Tibial artery (tissue), 4 donors: ENCODE measurements at regions not wholly inside any gene's neighbourhood (a gene's known extent, or its start where the extent isn't known, plus 50 kb on each side); places are given as distances from the start of the nearest gene placed in this dataset.

Experiments
- DNase-seq, 2 donors: peaks; one replicate each; pipeline ENCODE4 v3.0.0-alpha.2; 2019
- H3K27ac ChIP-seq, 2 donors: fragments of 200-600 bp; sonication (generic) in 1 of 2; 1 replicate in 1 of 2; 2 replicates in 1 of 2; pipeline ENCODE4 v1.5.1; 2018 to 2019; ENCODE audit warnings: mild to moderate bottlenecking in 1 of 2
- H3K27me3 ChIP-seq, 2 donors: fragments of 200-600 bp; sonication (generic) in 1 of 2; one replicate each; pipeline versions ENCODE4 v1.5.1 to v1.6.0; 2016 to 2019
- H3K36me3 ChIP-seq, 3 donors: fragments of 200-600 bp; sonication (generic) in 2 of 3; one replicate each; pipeline ENCODE4 v1.5.1; 2016 to 2019; ENCODE audit warnings: mild to moderate bottlenecking in 2 of 3
- H3K4me1 ChIP-seq, 4 donors: fragments of 200-600 bp; sonication (generic) in 2 of 4; 1 replicate in 3 of 4; 2 replicates in 1 of 4; pipeline ENCODE4 v1.5.1; 2016 to 2019
- H3K4me3 ChIP-seq, 2 donors: fragments of 200-600 bp; sonication (generic) in 1 of 2; 1 replicate in 1 of 2; 2 replicates in 1 of 2; pipeline ENCODE4 v1.5.1; 2018 to 2019; ENCODE audit warnings: mild to moderate bottlenecking in 2 of 2
- H3K9me3 ChIP-seq, 3 donors: fragments of 200-600 bp; sonication (generic) in 1 of 3; one replicate each; pipeline ENCODE4 v1.5.1; 2016 to 2019
- intact Hi-C: fragments of 100-400 bp; cut with DNase I; formaldehyde crosslinking; loops from one replicate; pipeline ENCODE4 v1.15.0; 2023; ENCODE audit warnings: low total_unique reads
- TF ChIP-seq, protein P1 (sequence below), 2 experiments: fragments of 200-600 bp in 1 of 2; fragments of 450-650 bp in 1 of 2; IDR thresholded peaks; one replicate each; pipeline ENCODE4 v1.5.1; 2017 to 2019; ENCODE audit warnings: antibody characterized with exemption in 2 of 2, mild to moderate bottlenecking in 1 of 2, moderate library complexity in 1 of 2

- Histone ChIP-seq H3K4me3 (no peak overlapping the region), H3K4me1 (peaks cover 0 to 31% (median 6%) of the 10 kb centered on the region in 4 donors), H3K27me3 (no peaks in the 10 kb centered on the region), H3K9me3 (peaks cover 0 to 16% (median 7%) of the 10 kb centered on the region in 3 donors), H3K36me3 (no peaks in the 10 kb centered on the region), H3K27ac (peak overlapping the region in 1 of 2 donors; percentile 35)
- DNase-seq, result no peak
- TF ChIP-seq, protein P1, sequence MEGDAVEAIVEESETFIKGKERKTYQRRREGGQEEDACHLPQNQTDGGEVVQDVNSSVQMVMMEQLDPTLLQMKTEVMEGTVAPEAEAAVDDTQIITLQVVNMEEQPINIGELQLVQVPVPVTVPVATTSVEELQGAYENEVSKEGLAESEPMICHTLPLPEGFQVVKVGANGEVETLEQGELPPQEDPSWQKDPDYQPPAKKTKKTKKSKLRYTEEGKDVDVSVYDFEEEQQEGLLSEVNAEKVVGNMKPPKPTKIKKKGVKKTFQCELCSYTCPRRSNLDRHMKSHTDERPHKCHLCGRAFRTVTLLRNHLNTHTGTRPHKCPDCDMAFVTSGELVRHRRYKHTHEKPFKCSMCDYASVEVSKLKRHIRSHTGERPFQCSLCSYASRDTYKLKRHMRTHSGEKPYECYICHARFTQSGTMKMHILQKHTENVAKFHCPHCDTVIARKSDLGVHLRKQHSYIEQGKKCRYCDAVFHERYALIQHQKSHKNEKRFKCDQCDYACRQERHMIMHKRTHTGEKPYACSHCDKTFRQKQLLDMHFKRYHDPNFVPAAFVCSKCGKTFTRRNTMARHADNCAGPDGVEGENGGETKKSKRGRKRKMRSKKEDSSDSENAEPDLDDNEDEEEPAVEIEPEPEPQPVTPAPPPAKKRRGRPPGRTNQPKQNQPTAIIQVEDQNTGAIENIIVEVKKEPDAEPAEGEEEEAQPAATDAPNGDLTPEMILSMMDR (IDR thresholded peaks at IDR 0.05), result no peak
- intact Hi-C loops, result no loop called here
Observed at GRCh38 chr2:215529271-215529670, 93.4 kb upstream of the FN1 start.

DNA sequence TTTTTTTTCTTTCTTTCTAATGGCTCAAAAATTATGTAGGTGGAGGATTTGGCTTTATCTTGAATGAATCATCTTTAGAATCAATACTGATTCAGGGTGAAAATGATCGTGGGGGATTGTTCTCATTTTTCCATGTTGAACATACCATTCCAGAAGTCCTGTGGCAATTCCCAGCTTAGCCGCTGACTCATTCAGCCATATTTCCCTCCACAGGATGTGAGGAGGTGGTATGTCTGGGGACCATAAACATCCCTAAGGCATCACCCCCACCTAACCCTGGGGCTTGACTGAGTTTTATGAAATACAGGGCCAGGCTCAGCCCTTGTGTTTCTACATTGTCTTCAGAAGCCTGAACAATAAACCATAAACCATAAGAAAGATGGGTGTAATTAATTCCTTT lies 92.7 kb upstream of the FN1 start:
- Histone ChIP-seq H3K9me3 (peaks cover 0 to 9% (median 0%) of the 10 kb centered on the region in 3 donors), H3K27ac (peak overlapping the region in 1 of 2 donors; percentile 35)

GRCh38 chr2:215527736-215528135 lies 91.9 kb upstream of the FN1 start:
- Histone ChIP-seq H3K27me3 (no peaks in the 10 kb centered on the region), H3K4me3 (no peak overlapping the region), H3K36me3 (no peaks in the 10 kb centered on the region), H3K4me1 (peaks cover 0 to 31% (median 6%) of the 10 kb centered on the region in 4 donors), H3K9me3 (peaks cover 0 to under 1% (median 0%) of the 10 kb centered on the region in 3 donors), H3K27ac (peak overlapping the region; percentile 5 to 35)
- TF ChIP-seq, protein P1 (IDR thresholded peaks at IDR 0.05), result no peak
- no peak for DNase-seq
- intact Hi-C loops, result no loop called here

More for the DNA sequence above, 92.7 kb upstream of the FN1 start:
- Histone ChIP-seq H3K36me3 (no peaks in the 10 kb centered on the region), H3K4me1 (peaks cover 0 to 31% (median 6%) of the 10 kb centered on the region in 4 donors), H3K4me3 (no peak overlapping the region), H3K27me3 (no peaks in the 10 kb centered on the region)
- TF ChIP-seq, protein P1 (IDR thresholded peaks at IDR 0.05), result no peak
- intact Hi-C loops, result no loop called here
- DNase-seq, result no peak

GRCh38 chr2:215526341-215526740 lies 90.5 kb upstream of the FN1 start:
- no peak overlapping the region for H3K4me3 ChIP-seq
- no peaks in the 10 kb centered on the region for H3K9me3 ChIP-seq
- TF ChIP-seq, protein P1 (IDR thresholded peaks at IDR 0.05), result no peak
- H3K4me1 ChIP-seq, result peaks cover 0 to 25% (median 4%) of the 10 kb centered on the region in 4 donors
- no peak for DNase-seq
- no peaks in the 10 kb centered on the region for H3K27me3 ChIP-seq
- intact Hi-C loops, result no loop called here
- H3K36me3 ChIP-seq, result no peaks in the 10 kb centered on the region
- H3K27ac ChIP-seq, result no peak overlapping the region

GRCh38 chr2:215522237-215522636 lies 86.4 kb upstream of the FN1 start:
- no peak for DNase-seq
- TF ChIP-seq, protein P1 (IDR thresholded peaks at IDR 0.05), result no peak
- intact Hi-C loops, result no loop called here
- H3K4me1 ChIP-seq, result peaks cover 0 to 14% (median 2%) of the 10 kb centered on the region in 4 donors
- H3K4me3 ChIP-seq, result no peak overlapping the region
- H3K9me3 ChIP-seq, result no peaks in the 10 kb centered on the region
- no peaks in the 10 kb centered on the region for H3K27me3 ChIP-seq
- no peak overlapping the region for H3K27ac ChIP-seq
- no peaks in the 10 kb centered on the region for H3K36me3 ChIP-seq

DNA sequence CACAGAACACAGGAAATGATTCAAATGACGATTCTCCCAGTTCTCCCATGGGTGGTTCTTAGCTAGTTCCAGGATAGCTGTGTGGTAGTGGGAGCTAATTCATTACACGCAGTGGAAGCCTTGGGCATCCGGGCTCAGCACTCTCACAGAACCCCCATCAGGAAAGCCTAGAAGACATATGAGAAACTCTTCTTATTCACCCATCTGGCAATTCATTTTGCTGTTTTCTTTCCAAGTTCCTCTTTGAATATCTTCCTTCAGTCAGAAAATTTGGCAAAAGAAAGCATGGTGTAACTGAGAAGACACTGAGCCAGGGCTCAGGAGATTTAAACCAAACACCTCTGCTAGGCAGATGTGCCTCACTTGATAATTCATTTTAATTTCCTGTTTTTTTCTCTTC lies 85.2 kb upstream of the FN1 start:
- H3K4me3 ChIP-seq, result no peak overlapping the region
- intact Hi-C loops, result no loop called here
- H3K27me3 ChIP-seq, result no peaks in the 10 kb centered on the region
- H3K4me1 ChIP-seq, result peaks cover 0 to 12% (median 2%) of the 10 kb centered on the region in 4 donors
- H3K36me3 ChIP-seq, result no peaks in the 10 kb centered on the region
- TF ChIP-seq, protein P1 (IDR thresholded peaks at IDR 0.05), result no peak
- H3K9me3 ChIP-seq, result no peaks in the 10 kb centered on the region
- DNase-seq, result no peak
- H3K27ac ChIP-seq, result no peak overlapping the region
